ENCODE measurements at regions not wholly inside any gene's neighbourhood (a gene's known extent, or its start where the extent isn't known, plus 50 kb on each side); places are given as distances from the start of the nearest gene placed in this dataset.

DNA sequence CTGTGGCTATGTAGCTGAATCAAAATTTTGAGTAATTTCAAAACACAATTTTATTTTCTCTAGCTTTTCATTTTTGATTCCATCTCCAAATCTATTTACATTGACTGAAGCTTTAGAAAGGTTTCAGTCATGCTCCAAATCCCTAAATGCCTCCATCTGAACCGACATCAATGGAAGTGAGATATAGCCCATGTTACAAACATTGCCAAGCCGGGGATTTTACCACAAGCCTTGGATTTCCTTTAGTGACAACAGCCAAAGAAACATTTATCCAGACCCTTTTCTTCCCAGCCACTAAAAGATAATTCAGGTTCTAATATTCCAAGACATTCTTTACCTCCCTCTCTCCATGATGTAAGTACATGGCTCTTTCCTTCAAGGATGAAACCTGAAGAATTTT is 1087.7 kb upstream of the SEMA6A start:
- TF ChIP-seq POLR2A (IDR thresholded peaks at IDR 0.05) (no peak), CTCF (IDR thresholded peaks at IDR 0.05) (no peak)

Data from thyroid gland (tissue), 4 donors.